Gastroesophageal sphincter (tissue), 4 donors: ENCODE measurements at regions not wholly inside any gene's neighbourhood (a gene's known extent, or its start where the extent isn't known, plus 50 kb on each side); places are given as distances from the start of the nearest gene placed in this dataset.
"Not testable (repeated sequence)": the region's sequence is repeated elsewhere in the genome, so short reads cannot be mapped to it uniquely, and the experiment has no call there.

Experiments
- ATAC-seq: fragments of 150-250 bp; one replicate; pipeline ENCODE4 v1.9.1; 2016; ENCODE audit warnings: mild to moderate bottlenecking, moderate library complexity
- H3K27ac ChIP-seq, 4 donors: fragments of 200-600 bp; sonication (generic) in 3 of 4; 1 replicate in 3 of 4; 2 replicates in 1 of 4; pipeline ENCODE4 v1.5.1; 2016 to 2019
- H3K27me3 ChIP-seq: fragments of 200-600 bp; sonication (generic); one replicate; pipeline ENCODE4 v1.5.1; 2019
- H3K36me3 ChIP-seq, 2 donors: fragments of 200-600 bp; sonication (generic); one replicate each; pipeline ENCODE4 v1.5.1; 2019; ENCODE audit warnings: control low read depth in 1 of 2
- H3K4me1 ChIP-seq, 3 donors: fragments of 200-600 bp; sonication (generic); 1 replicate in 2 of 3; 2 replicates in 1 of 3; pipeline ENCODE4 v1.5.1; 2016 to 2019; ENCODE audit warnings: control low read depth in 2 of 3
- H3K4me3 ChIP-seq, 2 donors: fragments of 200-600 bp; sonication (generic); one replicate each; pipeline ENCODE4 v1.5.1; 2019; ENCODE audit warnings: mild to moderate bottlenecking in 1 of 2, moderate library complexity in 1 of 2
- H3K9me3 ChIP-seq, 3 donors: fragments of 200-600 bp; sonication (generic); one replicate each; pipeline ENCODE4 v1.5.1; 2017 to 2019; ENCODE audit warnings: control low read depth in 2 of 3
- CTCF ChIP-seq, 4 experiments: fragments of 200-600 bp in 2 of 4; fragments of 450-650 bp in 2 of 4; sonication (generic) in 1 of 4; IDR thresholded peaks; one replicate each; pipeline ENCODE4 v1.5.1; 2017 to 2019; ENCODE audit warnings: antibody characterized with exemption in 4 of 4, mild to moderate bottlenecking in 2 of 4, moderate library complexity in 2 of 4
- EP300 ChIP-seq: sonication (generic); formaldehyde crosslinking; IDR thresholded peaks from one replicate; pipeline ENCODE4 v1.6.1; 2017; ENCODE audit warnings: antibody characterized with exemption, mild to moderate bottlenecking
- POLR2A ChIP-seq, 2 donors: fragments of 450-650 bp; IDR thresholded peaks; one replicate each; pipeline ENCODE4 v1.6.1; 2017; ENCODE audit warnings: antibody characterized with exemption in 2 of 2, mild to moderate bottlenecking in 2 of 2, moderate library complexity in 1 of 2
- POLR2AphosphoS5 ChIP-seq: sonication (generic); formaldehyde crosslinking; IDR thresholded peaks from one replicate; pipeline ENCODE4 v1.6.1; 2017; ENCODE audit warnings: antibody characterized with exemption
- WGBS, 2 donors: methylation state at CpG; one replicate each; pipeline ENCODE4 v1.1.5; 2018; ENCODE audit warnings: low coverage in 1 of 2; 5-methylcytosine and 5-hydroxymethylcytosine counted together

GRCh38 chr12:76177821-76178220 is 93.3 kb upstream of the NAP1L1 start:
- H3K4me3 ChIP-seq, result no peak overlapping the region
- WGBS, 2 donors, result 84 to 89% methylated on average over 4 of the region's 4 CpGs
- no peak for TF ChIP-seq EP300
- ATAC-seq, result no peak
- no peaks in the 10 kb centered on the region for H3K27me3 ChIP-seq
- no peaks in the 10 kb centered on the region for H3K9me3 ChIP-seq
- H3K36me3 ChIP-seq, result no peaks in the 10 kb centered on the region
- no peak overlapping the region for H3K27ac ChIP-seq
- H3K4me1 ChIP-seq, result no peaks in the 10 kb centered on the region

- Histone ChIP-seq H3K4me3 (no peak overlapping the region), H3K27me3 (no peaks in the 10 kb centered on the region), H3K4me1 (no peaks in the 10 kb centered on the region), H3K36me3 (no peaks in the 10 kb centered on the region), H3K27ac (no peak overlapping the region), H3K9me3 (no peaks in the 10 kb centered on the region)
- ATAC-seq, result no peak
- no peak for TF ChIP-seq CTCF (IDR thresholded peaks at IDR 0.05)
- no peak for TF ChIP-seq POLR2A (IDR thresholded peaks at IDR 0.05)
- no peak for TF ChIP-seq EP300
- no peak for TF ChIP-seq POLR2AphosphoS5
Observed at GRCh38 chr12:76176940-76177339, 92.5 kb upstream of the NAP1L1 start.

GRCh38 chr12:76175946-76176345 is 91.5 kb upstream of the NAP1L1 start:
- H3K36me3 ChIP-seq, ATAC-seq, H3K27me3 ChIP-seq, H3K4me3 ChIP-seq, H3K9me3 ChIP-seq, H3K27ac ChIP-seq, H3K4me1 ChIP-seq: not testable (repeated sequence)
- WGBS, 2 donors, result 33 to 81% methylated on average over 1 to 5 of the region's 5 CpGs

- Histone ChIP-seq H3K9me3 (no peaks in the 10 kb centered on the region), H3K36me3 (no peaks in the 10 kb centered on the region), H3K4me1 (no peaks in the 10 kb centered on the region), H3K27me3 (peaks cover 24% of the 10 kb centered on the region), H3K27ac (no peak overlapping the region), H3K4me3 (no peak overlapping the region)
- no peak for ATAC-seq
- no peak for TF ChIP-seq CTCF (IDR thresholded peaks at IDR 0.05)
- no peak for TF ChIP-seq EP300
- TF ChIP-seq POLR2A (IDR thresholded peaks at IDR 0.05), result no peak
- no peak for TF ChIP-seq POLR2AphosphoS5
- WGBS, 2 donors, result 79 to 86% methylated on average over 4 to 5 of the region's 5 CpGs
Observed at GRCh38 chr12:76173756-76174155, 89.3 kb upstream of the NAP1L1 start.

- Histone ChIP-seq H3K9me3 (no peaks in the 10 kb centered on the region), H3K4me3 (no peak overlapping the region), H3K4me1 (no peaks in the 10 kb centered on the region), H3K36me3 (no peaks in the 10 kb centered on the region), H3K27ac (no peak overlapping the region), H3K27me3 (no peaks in the 10 kb centered on the region)
- 38 to 47% methylated on average over 6 to 11 of the region's 11 CpGs for WGBS, 2 donors
- peak; percentile 77 for ATAC-seq
- TF ChIP-seq CTCF (IDR thresholded peaks at IDR 0.05) (peak; percentile 8 to 47 (median 32)), EP300 (no peak)
Observed at GRCh38 chr12:76158518-76159321, 74.2 kb upstream of the NAP1L1 start.

- H3K36me3 ChIP-seq, result no peaks in the 10 kb centered on the region
- no peaks in the 10 kb centered on the region for H3K27me3 ChIP-seq
- no peak overlapping the region for H3K27ac ChIP-seq
- no peaks in the 10 kb centered on the region for H3K4me1 ChIP-seq
- no peak overlapping the region for H3K4me3 ChIP-seq
- ATAC-seq, result no peak
- TF ChIP-seq CTCF (IDR thresholded peaks at IDR 0.05) (no peak), EP300 (no peak), POLR2AphosphoS5 (no peak), POLR2A (IDR thresholded peaks at IDR 0.05) (no peak)
- no peaks in the 10 kb centered on the region for H3K9me3 ChIP-seq
Observed at GRCh38 chr12:76156726-76157125, 72.2 kb upstream of the NAP1L1 start.
